ENCODE measurements at regions not wholly inside any gene's neighbourhood (a gene's known extent, or its start where the extent isn't known, plus 50 kb on each side); places are given as distances from the start of the nearest gene placed in this dataset.

- TF ChIP-seq CTCF (IDR thresholded peaks at IDR 0.05): no peak
- no peak for TF ChIP-seq POLR2AphosphoS5 (IDR thresholded peaks at IDR 0.05; ENCODE audit: low read depth, low read length)
- no peak for TF ChIP-seq SIN3A (IDR thresholded peaks at IDR 0.05; ENCODE audit: borderline replicate concordance, insufficient read depth, low read depth, low read length)
- no peak for TF ChIP-seq REST (IDR thresholded peaks at IDR 0.05; ENCODE audit: insufficient read depth in 1 of 2, low read depth in 2 of 2, low read length in 1 of 2)
Measured at GRCh38 chr10:43866712-43867111, 218.0 kb upstream of the ZNF32 start.
